Smooth muscle cell (in vitro differentiated cells): ENCODE measurements at regions not wholly inside any gene's neighbourhood (a gene's known extent, or its start where the extent isn't known, plus 50 kb on each side); places are given as distances from the start of the nearest gene placed in this dataset.
"Not testable (repeated sequence)": the region's sequence is repeated elsewhere in the genome, so short reads cannot be mapped to it uniquely, and the experiment has no call there.

ENCODE experiments used
- DNase-seq: peaks from one replicate; lab custom pipeline; 2025; ENCODE audit not compliant: unreplicated experiment; lab: John Stamatoyannopoulos, UW
- H2AFZ ChIP-seq: fragments of 200-600 bp; sonication (generic); 2 replicates; pipeline ENCODE4 v1.6.0; 2016; ENCODE audit warnings: antibody characterized with exemption, low read depth, mild to moderate bottlenecking
- H3F3A ChIP-seq: fragments of 200-600 bp; sonication (generic); 2 replicates; pipeline ENCODE4 v1.6.0; 2017; ENCODE audit warnings: antibody characterized with exemption, low read depth
- H3K27ac ChIP-seq: fragments of 200-600 bp; sonication (generic); 2 replicates; pipeline ENCODE4 v1.5.1; 2016; ENCODE audit warnings: low read depth, mild to moderate bottlenecking
- H3K27me3 ChIP-seq: fragments of 200-600 bp; sonication (generic); 2 replicates; pipeline ENCODE4 v1.6.1; 2016; ENCODE audit warnings: low read depth, mild to moderate bottlenecking
- H3K36me3 ChIP-seq: fragments of 200-600 bp; sonication (generic); 2 replicates; pipeline ENCODE4 v1.5.1; 2016; ENCODE audit warnings: low read depth
- H3K4me1 ChIP-seq: fragments of 200-600 bp; sonication (generic); 2 replicates; pipeline ENCODE4 v1.5.1; 2016; ENCODE audit warnings: low read depth
- H3K4me2 ChIP-seq: fragments of 200-600 bp; sonication (generic); 2 replicates; pipeline ENCODE4 v1.6.0; 2016; ENCODE audit warnings: mild to moderate bottlenecking
- H3K4me3 ChIP-seq: fragments of 200-600 bp; sonication (generic); 2 replicates; pipeline ENCODE4 v1.5.1; 2016; ENCODE audit warnings: mild to moderate bottlenecking
- H3K79me2 ChIP-seq: fragments of 200-600 bp; sonication (generic); 2 replicates; pipeline ENCODE4 v1.6.0; 2016; ENCODE audit warnings: low read depth, mild to moderate bottlenecking
- H3K9ac ChIP-seq: fragments of 200-600 bp; sonication (generic); 2 replicates; pipeline ENCODE4 v1.6.0; 2016; ENCODE audit warnings: low read depth
- H3K9me3 ChIP-seq: fragments of 200-600 bp; sonication (generic); replicated peaks from 2 replicates; pipeline ENCODE4 v1.5.1; 2016; ENCODE audit warnings: low read depth
- H4K20me1 ChIP-seq: fragments of 200-600 bp; sonication (generic); 2 replicates; pipeline ENCODE4 v1.6.0; 2016; ENCODE audit warnings: low read depth
- CTCF ChIP-seq: fragments of 200-600 bp; sonication (generic); IDR thresholded peaks from 2 replicates; pipeline ENCODE4 v1.5.1; 2017; ENCODE audit warnings: borderline replicate concordance, mild to moderate bottlenecking, antibody characterized with exemption; ENCODE audit not compliant: insufficient read depth, poor library complexity, severe bottlenecking
- WGBS: methylation state at CpG from one replicate; pipeline ENCODE4 v1.1.7; 2016; ENCODE audit warnings: low lambda C conversion rate; 5-methylcytosine and 5-hydroxymethylcytosine counted together

GRCh38 chrX:128408842-128409241 is 356.6 kb upstream of the ACTRT1 start:
- H4K20me1 ChIP-seq = no peaks in the 10 kb centered on the region
- no peaks in the 10 kb centered on the region for H3K9me3 ChIP-seq
- no peak overlapping the region for H3K9ac ChIP-seq
- no peak overlapping the region for H3K4me3 ChIP-seq
- no peaks in the 10 kb centered on the region for H3K79me2 ChIP-seq
- no peak overlapping the region for H3K4me2 ChIP-seq
- H3K27me3 ChIP-seq = no peaks in the 10 kb centered on the region
- H3K27ac ChIP-seq = no peak overlapping the region
- 65% methylated on average over 3 of the region's 3 CpGs for WGBS
- no peaks in the 10 kb centered on the region for H3K4me1 ChIP-seq
- no peak for TF ChIP-seq CTCF
- DNase-seq = no peak
- no peaks in the 10 kb centered on the region for H3F3A ChIP-seq
- no peaks in the 10 kb centered on the region for H3K36me3 ChIP-seq
- H2AFZ ChIP-seq = no peak overlapping the region

- Histone ChIP-seq H2AFZ (no peak overlapping the region), H3K4me1 (no peaks in the 10 kb centered on the region), H3K36me3 (no peaks in the 10 kb centered on the region), H3K4me2 (no peak overlapping the region), H3K9me3 (no peaks in the 10 kb centered on the region), H3K27ac (no peak overlapping the region), H3K27me3 (no peaks in the 10 kb centered on the region), H3F3A (no peaks in the 10 kb centered on the region), H4K20me1 (no peaks in the 10 kb centered on the region), H3K4me3 (no peak overlapping the region), H3K9ac (no peak overlapping the region), H3K79me2 (no peaks in the 10 kb centered on the region)
- no peak for TF ChIP-seq CTCF
- no peak for DNase-seq
- 34% methylated on average over 3 of the region's 3 CpGs for WGBS
These were observed 344.4 kb upstream of the ACTRT1 start for GRCh38 chrX:128396601-128397000.

DNA sequence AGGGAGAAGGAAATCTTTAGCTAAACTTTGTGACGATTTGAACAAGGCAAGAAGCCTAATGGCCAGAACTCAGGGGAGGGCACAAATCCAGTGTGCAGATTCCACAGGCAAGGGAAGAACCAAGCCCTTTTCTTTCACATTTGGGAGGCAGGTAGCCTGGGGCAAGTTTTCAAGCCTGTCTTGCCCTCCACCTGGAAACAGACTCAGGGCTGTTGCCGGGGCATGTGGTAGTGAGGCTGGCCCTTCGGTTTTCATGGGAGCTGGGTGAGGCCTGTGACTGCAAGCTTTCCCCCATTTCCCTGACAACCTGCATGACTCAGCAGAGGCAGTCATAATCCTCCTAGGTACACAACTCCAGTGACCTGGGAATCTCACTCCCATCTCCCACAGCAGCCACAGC is 331.6 kb upstream of the ACTRT1 start:
- not testable (repeated sequence) for H3K4me1 ChIP-seq, H3K4me3 ChIP-seq, H3K9ac ChIP-seq, H3K79me2 ChIP-seq, DNase-seq, H3K9me3 ChIP-seq, H3K27ac ChIP-seq, H3F3A ChIP-seq, H2AFZ ChIP-seq, H3K27me3 ChIP-seq, H3K36me3 ChIP-seq, H3K4me2 ChIP-seq, H4K20me1 ChIP-seq
- WGBS = 86% methylated on average over 3 of the region's 3 CpGs

DNA sequence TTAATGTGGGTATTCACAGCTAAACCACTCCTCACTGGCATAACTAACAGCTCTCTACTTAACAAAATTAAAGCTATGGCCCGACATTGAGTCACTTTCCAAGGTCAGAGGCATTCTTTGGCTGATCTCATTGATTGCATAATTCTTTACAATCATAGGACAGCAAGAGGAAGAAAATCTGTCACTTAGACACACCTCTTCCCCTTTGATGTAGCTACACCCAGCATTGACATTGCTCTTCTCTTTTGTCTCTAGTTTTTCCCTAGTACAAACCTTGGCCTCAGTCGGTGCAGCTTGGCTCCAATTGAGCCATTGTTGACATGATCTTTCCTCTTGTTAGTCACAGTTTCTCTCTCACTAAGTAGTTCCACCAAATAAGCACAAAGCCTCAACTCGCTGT is 313.3 kb upstream of the ACTRT1 start:
- H2AFZ ChIP-seq = no peak overlapping the region
- 73% methylated on average over 3 of the region's 3 CpGs for WGBS
- H3K9me3 ChIP-seq = no peaks in the 10 kb centered on the region
- no peak overlapping the region for H3K27ac ChIP-seq
- H3F3A ChIP-seq = no peaks in the 10 kb centered on the region
- no peak for TF ChIP-seq CTCF
- no peaks in the 10 kb centered on the region for H3K36me3 ChIP-seq
- H3K4me2 ChIP-seq = no peak overlapping the region
- H3K4me3 ChIP-seq = no peak overlapping the region
- no peaks in the 10 kb centered on the region for H3K79me2 ChIP-seq
- no peaks in the 10 kb centered on the region for H3K4me1 ChIP-seq
- no peaks in the 10 kb centered on the region for H3K27me3 ChIP-seq
- H4K20me1 ChIP-seq = no peaks in the 10 kb centered on the region
- no peak for DNase-seq
- H3K9ac ChIP-seq = no peak overlapping the region
